Activated CD8-positive, alpha-beta memory T cell treated with anti-CD3 and anti-CD28 coated beads for 36 hours (primary cell): ENCODE measurements at regions not wholly inside any gene's neighbourhood (a gene's known extent, or its start where the extent isn't known, plus 50 kb on each side); places are given as distances from the start of the nearest gene placed in this dataset.
"Not testable (repeated sequence)": the region's sequence is repeated elsewhere in the genome, so short reads cannot be mapped to it uniquely, and the experiment has no call there.

Experiments
- CTCF ChIA-PET: fragments of 350-600 bp; sonication (Branson Sonifier 250); formaldehyde crosslinking; loops from one replicate; lab custom pipeline; 2021; ENCODE audit warnings: antibody characterized with exemption; lab: Charles Lee
- POLR2A ChIA-PET: fragments of 350-600 bp; sonication (Branson Sonifier 250); formaldehyde crosslinking; loops from one replicate; lab custom pipeline; 2021; ENCODE audit warnings: antibody characterized with exemption; lab: Charles Lee

- CTCF ChIA-PET: no interaction called here
- POLR2A ChIA-PET: no interaction called here
These were observed 406.3 kb downstream of the PREX1 start for GRCh38 chr20:48421547-48421946.

- ChIA-PET POLR2A (no interaction called here), CTCF (no interaction called here)
These were observed 407.6 kb downstream of the PREX1 start for GRCh38 chr20:48420176-48420575.

DNA sequence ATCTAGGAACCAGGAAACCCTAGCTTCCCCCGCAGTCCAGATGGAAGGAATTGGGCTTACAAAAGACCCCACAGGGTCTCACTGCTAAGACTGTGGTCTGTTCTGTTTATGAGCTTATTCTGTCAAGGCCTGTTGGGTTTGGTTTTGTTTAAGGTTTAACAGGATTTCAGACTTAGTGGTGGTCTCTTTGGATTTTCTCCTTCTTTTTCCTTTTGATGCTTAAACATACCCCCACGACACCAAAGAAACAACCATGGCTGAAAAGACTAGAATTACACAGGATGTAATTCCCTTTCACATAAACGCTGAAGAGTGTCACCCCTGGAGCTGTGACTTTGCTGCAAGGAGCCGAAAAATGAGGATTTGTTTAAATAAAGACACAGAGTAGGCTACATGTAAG is 408.6 kb downstream of the PREX1 start:
- POLR2A ChIA-PET: no interaction called here
- CTCF ChIA-PET: no interaction called here

GRCh38 chr20:48416002-48416401 is 411.8 kb downstream of the PREX1 start:
- CTCF ChIA-PET: no interaction called here
- POLR2A ChIA-PET: no interaction called here

DNA sequence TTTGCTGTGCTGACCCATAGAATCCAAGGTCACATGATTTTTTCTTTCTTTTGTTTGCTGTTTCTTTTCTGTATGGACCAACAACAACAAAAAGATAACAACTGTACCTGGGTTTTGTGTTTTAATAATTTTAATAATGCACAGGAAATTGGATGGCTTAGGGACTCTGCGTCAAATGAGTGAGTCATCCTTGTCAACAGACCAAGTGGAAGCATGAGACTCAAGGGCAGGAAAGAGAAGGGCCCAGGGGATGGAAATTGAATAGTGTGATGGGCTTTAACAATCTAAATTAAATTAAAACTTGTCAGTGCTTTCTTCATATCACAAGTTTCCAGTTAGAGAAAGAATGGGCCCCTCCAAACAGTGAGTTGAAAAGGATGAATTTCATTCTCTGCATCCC is 413.0 kb downstream of the PREX1 start:
- POLR2A ChIA-PET: no interaction called here
- CTCF ChIA-PET: no interaction called here

DNA sequence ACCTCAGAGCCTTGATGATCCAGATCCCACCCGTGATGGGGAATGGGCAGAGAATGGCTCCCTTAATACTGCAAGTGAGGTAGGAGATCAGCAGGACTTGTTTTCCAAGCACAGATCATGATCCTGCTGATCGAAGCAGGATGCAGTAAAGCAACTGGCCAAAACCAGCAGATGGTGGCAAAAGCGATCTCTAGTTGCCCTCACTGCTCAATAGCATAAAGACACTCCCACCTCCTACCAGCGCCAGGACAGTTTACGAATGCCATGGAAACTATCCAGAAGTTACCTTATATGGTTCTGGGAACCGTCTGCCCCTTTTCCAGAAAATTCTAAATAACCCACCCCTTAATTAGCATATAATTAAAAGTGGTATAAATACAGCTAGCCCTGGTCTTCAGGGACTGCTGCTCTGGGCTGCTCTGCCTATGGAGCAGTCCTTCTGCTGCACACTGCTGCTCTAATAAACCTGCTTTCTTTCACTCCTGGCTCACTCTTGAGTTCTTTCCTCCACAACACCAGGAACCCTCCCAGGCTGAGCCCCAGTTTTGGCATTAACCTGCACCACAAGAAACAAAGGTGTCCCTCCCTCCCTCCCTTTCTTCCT is 415.8 kb downstream of the PREX1 start:
- ChIA-PET POLR2A (no interaction called here), CTCF (no interaction called here)

- CTCF ChIA-PET: no interaction called here
- POLR2A ChIA-PET: no interaction called here
These were observed 416.6 kb downstream of the PREX1 start for GRCh38 chr20:48411245-48411644.

GRCh38 chr20:48409055-48409615 is 418.7 kb downstream of the PREX1 start:
- POLR2A ChIA-PET: no interaction called here
- CTCF ChIA-PET: no interaction called here

GRCh38 chr20:48407710-48408109 is 420.1 kb downstream of the PREX1 start:
- POLR2A ChIA-PET: no interaction called here
- CTCF ChIA-PET: no interaction called here

- POLR2A ChIA-PET: no interaction called here
- CTCF ChIA-PET: no interaction called here
These were observed 420.9 kb downstream of the PREX1 start for GRCh38 chr20:48406912-48407340.

DNA sequence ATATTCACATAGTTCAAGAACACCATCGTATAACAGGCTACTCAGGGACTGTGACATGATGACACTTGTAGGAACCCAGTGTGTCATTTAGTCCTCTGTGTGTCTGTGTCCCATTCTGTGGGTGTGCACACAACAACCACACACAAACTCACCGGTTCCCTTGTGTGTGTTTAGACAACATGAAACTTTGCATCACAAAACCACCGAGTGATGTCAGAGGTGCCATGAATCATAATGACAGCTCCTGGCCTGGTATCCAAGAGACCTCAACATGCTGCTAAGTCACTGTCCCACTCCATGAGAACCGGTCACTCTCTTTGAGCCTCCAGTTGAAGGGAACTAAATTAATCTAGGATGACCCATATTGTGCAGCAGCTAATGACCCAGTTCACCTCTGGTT is 421.3 kb downstream of the PREX1 start:
- CTCF ChIA-PET: no interaction called here
- POLR2A ChIA-PET: no interaction called here

- POLR2A ChIA-PET: no interaction called here
- CTCF ChIA-PET: no interaction called here
These were observed 421.9 kb downstream of the PREX1 start for GRCh38 chr20:48405909-48406308.

DNA sequence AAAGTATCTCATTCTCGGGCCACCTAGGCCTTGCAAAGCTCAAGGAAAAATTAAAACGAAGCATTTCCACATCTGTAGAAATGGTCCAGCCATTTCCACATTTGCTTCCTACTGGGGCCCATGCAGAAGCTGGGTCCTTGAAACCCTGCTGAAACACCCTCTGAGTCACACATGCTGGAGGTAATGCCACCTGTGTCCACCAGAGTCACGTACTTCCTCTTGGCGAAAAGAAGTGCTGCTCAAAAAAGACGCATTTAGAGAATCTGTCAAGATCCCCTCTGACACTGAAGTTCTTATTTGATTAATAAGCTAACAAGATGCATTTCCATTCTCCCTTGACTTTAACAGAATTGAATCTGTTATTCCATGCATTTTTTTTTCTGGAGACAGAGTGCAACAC is 423.2 kb downstream of the PREX1 start:
- ChIA-PET CTCF (no interaction called here), POLR2A (no interaction called here)

GRCh38 chr20:48403167-48403761 is 424.5 kb downstream of the PREX1 start:
- CTCF ChIA-PET: no interaction called here
- POLR2A ChIA-PET: no interaction called here

DNA sequence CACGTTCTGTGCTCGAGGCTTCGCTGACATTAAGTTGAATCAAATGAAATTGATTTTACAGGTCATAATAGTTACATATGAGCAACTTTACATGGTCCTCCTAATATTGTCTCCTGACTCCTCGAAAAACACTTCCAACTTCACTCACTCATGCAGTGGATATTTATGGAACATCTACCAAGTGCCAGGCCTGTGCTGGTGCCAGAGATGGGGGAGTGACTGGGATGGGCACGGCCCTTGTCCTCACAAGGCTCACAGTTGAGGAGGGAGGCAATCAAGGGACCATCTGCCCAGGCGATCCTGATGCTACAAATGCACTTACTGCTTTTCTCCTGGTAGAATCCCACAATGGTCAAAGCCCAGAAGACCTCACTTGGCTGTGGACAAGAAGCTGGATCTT is 426.4 kb downstream of the PREX1 start:
- POLR2A ChIA-PET: no interaction called here
- CTCF ChIA-PET: no interaction called here

- POLR2A ChIA-PET: no interaction called here
- CTCF ChIA-PET: no interaction called here
These were observed 427.8 kb downstream of the PREX1 start for GRCh38 chr20:48400009-48400408.

GRCh38 chr20:48398506-48399449 is 429.0 kb downstream of the PREX1 start:
- ChIA-PET CTCF (no interaction called here), POLR2A (no interaction called here)

GRCh38 chr20:48396981-48397861 is 430.6 kb downstream of the PREX1 start:
- POLR2A ChIA-PET, CTCF ChIA-PET: not testable (repeated sequence)

GRCh38 chr20:48395816-48396546 is 431.8 kb downstream of the PREX1 start:
- CTCF ChIA-PET: no interaction called here

More at GRCh38 chr20:48395816-48396546, 431.8 kb downstream of the PREX1 start:
- POLR2A ChIA-PET: no interaction called here
